ENCODE measurements at regions not wholly inside any gene's neighbourhood (a gene's known extent, or its start where the extent isn't known, plus 50 kb on each side); places are given as distances from the start of the nearest gene placed in this dataset.
"Not testable (repeated sequence)": the region's sequence is repeated elsewhere in the genome, so short reads cannot be mapped to it uniquely, and the experiment has no call there.

GRCh38 chr2:12435430-12436222, 281.1 kb upstream of the TRIB2 start:
- DNase-seq, result no peak

GRCh38 chr2:12436483-12436882, 280.3 kb upstream of the TRIB2 start:
- DNase-seq, result no peak

GRCh38 chr2:12436935-12437561, 279.7 kb upstream of the TRIB2 start:
- no peak for DNase-seq

GRCh38 chr2:12440731-12441130, 276.0 kb upstream of the TRIB2 start:
- DNase-seq, result no peak

GRCh38 chr2:12441750-12442475, 274.8 kb upstream of the TRIB2 start:
- DNase-seq, result peak; percentile 23

- DNase-seq, result no peak
Observed at GRCh38 chr2:12442476-12442847, 274.3 kb upstream of the TRIB2 start.

- DNase-seq, result no peak
Observed at GRCh38 chr2:12448846-12449505, 267.8 kb upstream of the TRIB2 start.

GRCh38 chr2:12451726-12452125, 265.0 kb upstream of the TRIB2 start:
- DNase-seq, result peak; percentile 15

- DNase-seq, result no peak
Observed at GRCh38 chr2:12452185-12452584, 264.6 kb upstream of the TRIB2 start.

GRCh38 chr2:12453731-12454130, 263.0 kb upstream of the TRIB2 start:
- no peak for DNase-seq

- DNase-seq, result no peak
Observed at GRCh38 chr2:12455661-12456060, 261.1 kb upstream of the TRIB2 start.

GRCh38 chr2:12456293-12457106, 260.2 kb upstream of the TRIB2 start:
- peak; percentile 63 for DNase-seq

GRCh38 chr2:12457831-12458230, 258.9 kb upstream of the TRIB2 start:
- no peak for DNase-seq

- no peak for DNase-seq
Observed at GRCh38 chr2:12463189-12463588, 253.5 kb upstream of the TRIB2 start.

- DNase-seq, result no peak
Observed at GRCh38 chr2:12465631-12466135, 251.1 kb upstream of the TRIB2 start.

- DNase-seq, result no peak
Observed at GRCh38 chr2:12467303-12467702, 249.4 kb upstream of the TRIB2 start.

- no peak for DNase-seq
Observed at GRCh38 chr2:12469141-12469561, 247.6 kb upstream of the TRIB2 start.

- DNase-seq, result not testable (repeated sequence)
Observed at GRCh38 chr2:12472265-12472664, 244.5 kb upstream of the TRIB2 start.

GRCh38 chr2:12478151-12479064, 238.3 kb upstream of the TRIB2 start:
- no peak for DNase-seq

GRCh38 chr2:12479065-12479601, 237.6 kb upstream of the TRIB2 start:
- DNase-seq, result no peak

All from CD4-positive, alpha-beta T cell treated with Interleukin-10 for 1 hour (primary cell).